ENCODE measurements at regions not wholly inside any gene's neighbourhood (a gene's known extent, or its start where the extent isn't known, plus 50 kb on each side); places are given as distances from the start of the nearest gene placed in this dataset.

DNA sequence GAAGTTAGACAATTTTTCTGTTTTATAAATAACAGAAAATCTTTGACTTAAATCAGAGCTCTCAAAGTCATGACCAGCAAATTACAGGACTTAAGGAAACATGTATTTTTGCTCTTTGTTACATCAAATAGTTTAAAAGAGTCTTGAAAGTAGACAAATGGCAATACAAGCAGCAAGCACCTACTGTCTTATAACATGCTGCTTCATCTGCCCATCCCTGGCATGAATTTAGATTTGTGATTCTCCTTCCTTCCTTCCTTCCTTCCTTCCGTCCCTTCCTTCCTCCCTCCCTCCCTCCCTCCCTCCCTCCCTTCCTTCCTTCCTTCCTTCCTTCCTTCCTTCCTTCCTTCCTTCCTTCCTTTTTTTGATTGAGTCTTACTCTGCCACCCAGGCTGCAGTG, 715.6 kb upstream of the FLRT2 start:
- TF ChIP-seq POLR2A (IDR thresholded peaks at IDR 0.05) = no peak
- TF ChIP-seq, protein P1, sequence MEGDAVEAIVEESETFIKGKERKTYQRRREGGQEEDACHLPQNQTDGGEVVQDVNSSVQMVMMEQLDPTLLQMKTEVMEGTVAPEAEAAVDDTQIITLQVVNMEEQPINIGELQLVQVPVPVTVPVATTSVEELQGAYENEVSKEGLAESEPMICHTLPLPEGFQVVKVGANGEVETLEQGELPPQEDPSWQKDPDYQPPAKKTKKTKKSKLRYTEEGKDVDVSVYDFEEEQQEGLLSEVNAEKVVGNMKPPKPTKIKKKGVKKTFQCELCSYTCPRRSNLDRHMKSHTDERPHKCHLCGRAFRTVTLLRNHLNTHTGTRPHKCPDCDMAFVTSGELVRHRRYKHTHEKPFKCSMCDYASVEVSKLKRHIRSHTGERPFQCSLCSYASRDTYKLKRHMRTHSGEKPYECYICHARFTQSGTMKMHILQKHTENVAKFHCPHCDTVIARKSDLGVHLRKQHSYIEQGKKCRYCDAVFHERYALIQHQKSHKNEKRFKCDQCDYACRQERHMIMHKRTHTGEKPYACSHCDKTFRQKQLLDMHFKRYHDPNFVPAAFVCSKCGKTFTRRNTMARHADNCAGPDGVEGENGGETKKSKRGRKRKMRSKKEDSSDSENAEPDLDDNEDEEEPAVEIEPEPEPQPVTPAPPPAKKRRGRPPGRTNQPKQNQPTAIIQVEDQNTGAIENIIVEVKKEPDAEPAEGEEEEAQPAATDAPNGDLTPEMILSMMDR (IDR thresholded peaks at IDR 0.05) = no peak
